ENCODE measurements at regions not wholly inside any gene's neighbourhood (a gene's known extent, or its start where the extent isn't known, plus 50 kb on each side); places are given as distances from the start of the nearest gene placed in this dataset.
"Not testable (repeated sequence)": the region's sequence is repeated elsewhere in the genome, so short reads cannot be mapped to it uniquely, and the experiment has no call there.

GRCh38 chr16:13351601-13352217 is 450.3 kb downstream of the SHISA9 start:
- TF ChIP-seq CTCF (IDR thresholded peaks at IDR 0.05) = no peak
- intact Hi-C loops (cut with DNase I) = no loop called here
- Histone ChIP-seq H3K36me3 (no peaks in the 10 kb centered on the region), H3K9me3 (no peaks in the 10 kb centered on the region), H3K4me3 (no peak overlapping the region), H3K27ac (no peak overlapping the region), H3K27me3 (ENCODE audit: low read depth) (no peaks in the 10 kb centered on the region), H3K4me1 (no peaks in the 10 kb centered on the region)
- ATAC-seq = no peak
- DNase-seq = no peak

GRCh38 chr16:13352796-13353195 is 451.4 kb downstream of the SHISA9 start:
- H3K4me3 ChIP-seq; H3K27ac ChIP-seq; H3K4me1 ChIP-seq; ATAC-seq; DNase-seq; intact Hi-C loops (cut with DNase I); H3K9me3 ChIP-seq; H3K27me3 ChIP-seq (ENCODE audit: low read depth); H3K36me3 ChIP-seq: not testable (repeated sequence)

- H3K27ac ChIP-seq; H3K9me3 ChIP-seq; H3K36me3 ChIP-seq; intact Hi-C loops (cut with DNase I); H3K4me1 ChIP-seq; H3K4me3 ChIP-seq; DNase-seq; ATAC-seq; H3K27me3 ChIP-seq (ENCODE audit: low read depth): not testable (repeated sequence)
Observed at GRCh38 chr16:13357842-13358241, 456.4 kb downstream of the SHISA9 start.

- Histone ChIP-seq H3K27ac (no peak overlapping the region), H3K4me1 (no peaks in the 10 kb centered on the region), H3K36me3 (no peaks in the 10 kb centered on the region), H3K9me3 (peaks cover 7% of the 10 kb centered on the region), H3K27me3 (ENCODE audit: low read depth) (no peaks in the 10 kb centered on the region), H3K4me3 (no peak overlapping the region)
- DNase-seq (no peak), ATAC-seq (no peak)
- no peak for TF ChIP-seq CTCF (IDR thresholded peaks at IDR 0.05)
- intact Hi-C loops (cut with DNase I) = no loop called here
Observed at GRCh38 chr16:13359835-13360234, 458.4 kb downstream of the SHISA9 start.

- no peak for TF ChIP-seq CTCF (IDR thresholded peaks at IDR 0.05)
- Histone ChIP-seq H3K4me3 (no peak overlapping the region), H3K9me3 (no peaks in the 10 kb centered on the region), H3K27me3 (ENCODE audit: low read depth) (no peaks in the 10 kb centered on the region), H3K4me1 (no peaks in the 10 kb centered on the region), H3K27ac (no peak overlapping the region), H3K36me3 (no peaks in the 10 kb centered on the region)
- no peak for ATAC-seq
- no peak for DNase-seq
- intact Hi-C loops (cut with DNase I) = no loop called here
Observed at GRCh38 chr16:13372421-13372820, 471.0 kb downstream of the SHISA9 start.

GRCh38 chr16:13376174-13376573 is 474.8 kb downstream of the SHISA9 start:
- H3K36me3 ChIP-seq = no peaks in the 10 kb centered on the region
- no peaks in the 10 kb centered on the region for H3K27me3 ChIP-seq (ENCODE audit: low read depth)
- DNase-seq (no peak), ATAC-seq (no peak)
- H3K4me1 ChIP-seq = no peaks in the 10 kb centered on the region
- no peaks in the 10 kb centered on the region for H3K9me3 ChIP-seq
- H3K4me3 ChIP-seq = no peak overlapping the region
- TF ChIP-seq CTCF (IDR thresholded peaks at IDR 0.05) = no peak
- intact Hi-C loops (cut with DNase I) = no loop called here
- H3K27ac ChIP-seq = no peak overlapping the region

- Histone ChIP-seq H3K9me3 (no peaks in the 10 kb centered on the region), H3K36me3 (no peaks in the 10 kb centered on the region), H3K4me1 (no peaks in the 10 kb centered on the region), H3K4me3 (no peak overlapping the region), H3K27me3 (ENCODE audit: low read depth) (no peaks in the 10 kb centered on the region), H3K27ac (no peak overlapping the region)
- no peak for DNase-seq
- TF ChIP-seq CTCF (IDR thresholded peaks at IDR 0.05) = no peak
- ATAC-seq = no peak
- intact Hi-C loops (cut with DNase I) = no loop called here
Observed at GRCh38 chr16:13377143-13377542, 475.7 kb downstream of the SHISA9 start.
